Loucy (cell line): ENCODE measurements at regions not wholly inside any gene's neighbourhood (a gene's known extent, or its start where the extent isn't known, plus 50 kb on each side); places are given as distances from the start of the nearest gene placed in this dataset.

Experiments
- CTCF ChIP-seq: fragments of 200-600 bp; sonication (generic); conservative IDR thresholded peaks from 2 replicates; pipeline ENCODE4 v1.5.1; 2014; ENCODE audit warnings: mild to moderate bottlenecking, antibody characterized with exemption, low read length
- EZH2phosphoT487 ChIP-seq: fragments of 200-600 bp; IDR thresholded peaks from 2 replicates; pipeline ENCODE4 v1.6.1; 2018; ENCODE audit warnings: antibody characterized with exemption, mild to moderate bottlenecking, moderate library complexity, borderline replicate concordance

GRCh38 chr10:116000151-116000842, 272.7 kb downstream of the GFRA1 start:
- TF ChIP-seq CTCF (no peak), EZH2phosphoT487 (no peak)
